ENCODE measurements at regions not wholly inside any gene's neighbourhood (a gene's known extent, or its start where the extent isn't known, plus 50 kb on each side); places are given as distances from the start of the nearest gene placed in this dataset.

DNA sequence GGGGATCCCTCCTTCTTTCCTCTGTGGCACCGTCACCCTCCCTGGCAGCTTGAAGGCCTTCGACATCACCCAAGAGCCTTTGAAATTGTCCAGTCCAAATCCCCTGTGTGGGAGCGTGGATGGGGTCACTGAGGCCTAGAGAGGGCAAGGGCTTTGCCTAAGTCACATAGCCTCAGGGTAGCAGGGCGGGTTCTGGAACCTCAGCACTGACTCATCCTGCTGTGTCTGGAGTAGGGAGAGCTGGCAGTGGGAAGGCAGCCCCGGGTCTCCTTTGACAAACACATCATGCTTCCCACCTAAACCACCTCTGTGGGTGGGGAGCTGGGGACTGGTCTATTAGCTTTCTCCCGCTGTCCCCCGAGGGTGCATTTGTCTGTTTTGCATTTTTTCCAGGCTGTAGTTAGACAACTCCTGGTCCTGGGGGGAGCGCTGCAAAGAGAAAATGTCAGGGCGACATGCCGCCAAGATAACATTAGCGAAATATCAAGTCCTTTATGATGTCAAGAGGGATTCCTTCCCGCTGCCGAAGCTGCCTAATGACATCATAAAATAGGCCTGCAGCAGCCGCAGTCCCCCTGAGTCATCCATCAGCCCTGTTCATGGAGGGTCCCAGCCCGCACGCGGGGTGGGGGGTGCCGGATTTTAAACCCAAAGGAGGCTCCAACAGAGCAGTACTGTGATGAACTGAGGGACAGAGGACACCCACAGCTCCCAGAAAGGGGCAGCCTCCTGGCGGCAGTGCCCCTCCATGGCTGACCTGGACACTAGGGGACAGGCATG lies 77.0 kb upstream of the POU3F1 start:
- CTCF ChIA-PET: no interaction called here
- Mint-ChIP-seq H3K27me3 (no peaks in the 10 kb centered on the region), H3K4me1 (ENCODE audit: low read depth) (no peaks in the 10 kb centered on the region), H3K27ac (no peak overlapping the region), H3K9me3 (no peaks in the 10 kb centered on the region), H3K4me3 (no peak overlapping the region), H3K36me3 (no peaks in the 10 kb centered on the region)
- intact Hi-C loops (cut with micrococcal nuclease): no loop called here
- no peak for DNase-seq
- POLR2A ChIA-PET: no interaction called here

DNA sequence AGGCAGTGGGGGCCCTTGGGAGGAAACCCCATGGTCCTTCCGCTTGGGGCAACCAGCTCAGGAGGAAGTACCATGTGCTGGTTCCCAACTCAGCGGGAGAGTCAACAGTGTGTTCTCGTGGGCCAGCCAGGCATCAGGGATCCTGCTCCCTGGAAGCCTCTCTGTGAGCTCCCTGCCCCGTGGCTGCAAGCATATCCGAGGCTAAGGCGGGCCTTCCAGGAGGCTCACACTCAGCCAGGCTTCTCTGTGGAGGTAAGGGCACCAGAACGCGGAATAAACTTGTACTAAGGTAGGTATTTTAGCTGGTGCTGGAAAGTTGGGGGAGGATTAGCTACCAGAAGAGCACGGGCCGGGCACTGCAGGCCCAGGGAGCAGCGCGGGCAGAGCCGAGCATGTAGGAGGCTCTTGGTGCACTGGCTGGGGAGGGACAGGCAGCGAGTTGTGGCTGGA lies 74.7 kb upstream of the POU3F1 start:
- Mint-ChIP-seq H3K4me1 (ENCODE audit: low read depth) (no peaks in the 10 kb centered on the region), H3K27me3 (no peaks in the 10 kb centered on the region), H3K36me3 (no peaks in the 10 kb centered on the region), H3K9me3 (no peaks in the 10 kb centered on the region), H3K27ac (no peak overlapping the region), H3K4me3 (no peak overlapping the region)
- ChIA-PET POLR2A (interaction anchor here (0.6 kb wide), 1 partner anchor 1431 kb away, joined by 4 read pairs; no protein-coding TSS in a partner anchor), CTCF (no interaction called here)
- no peak for DNase-seq
- intact Hi-C loops (cut with micrococcal nuclease): no loop called here

DNA sequence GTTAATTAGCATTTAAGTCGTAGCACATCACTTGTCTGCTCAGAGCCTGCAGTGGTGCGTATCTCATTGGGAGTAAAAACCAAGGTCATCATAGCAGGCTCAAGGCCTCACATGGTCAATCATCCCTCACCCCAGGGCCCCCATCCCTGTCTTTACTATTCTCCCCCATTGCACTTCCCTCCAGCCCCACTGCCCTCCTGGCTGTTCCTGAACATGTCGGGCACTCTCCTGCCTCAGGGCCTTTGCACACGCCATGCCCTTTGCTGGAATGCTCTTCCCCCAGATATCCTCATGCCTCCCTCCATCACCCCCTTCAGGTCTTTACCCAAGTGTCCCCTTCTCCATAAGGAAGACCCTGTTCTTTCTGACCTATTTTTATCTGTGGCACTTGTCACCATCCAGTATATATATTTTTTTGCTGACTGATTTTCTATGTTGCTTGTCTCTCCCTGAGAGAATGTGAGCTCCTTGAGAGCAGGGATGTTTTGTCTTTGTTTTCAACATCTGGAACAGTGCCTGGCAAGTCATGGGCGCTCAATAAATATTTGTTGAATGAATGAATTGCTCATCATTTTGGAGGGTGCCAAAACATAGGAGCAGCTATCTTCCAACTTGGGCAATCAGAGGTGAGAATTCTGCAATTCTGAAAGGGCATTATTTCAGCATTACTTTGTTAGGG lies 74.1 kb upstream of the POU3F1 start:
- no peaks in the 10 kb centered on the region for H3K9me3 Mint-ChIP-seq
- POLR2A ChIA-PET: no interaction called here
- no peaks in the 10 kb centered on the region for H3K36me3 Mint-ChIP-seq
- DNase-seq: no peak
- H3K4me3 Mint-ChIP-seq: no peak overlapping the region
- no peak overlapping the region for H3K27ac Mint-ChIP-seq
- no peaks in the 10 kb centered on the region for H3K27me3 Mint-ChIP-seq
- intact Hi-C loops (cut with micrococcal nuclease): no loop called here
- CTCF ChIA-PET: no interaction called here
- no peaks in the 10 kb centered on the region for H3K4me1 Mint-ChIP-seq (ENCODE audit: low read depth)

DNA sequence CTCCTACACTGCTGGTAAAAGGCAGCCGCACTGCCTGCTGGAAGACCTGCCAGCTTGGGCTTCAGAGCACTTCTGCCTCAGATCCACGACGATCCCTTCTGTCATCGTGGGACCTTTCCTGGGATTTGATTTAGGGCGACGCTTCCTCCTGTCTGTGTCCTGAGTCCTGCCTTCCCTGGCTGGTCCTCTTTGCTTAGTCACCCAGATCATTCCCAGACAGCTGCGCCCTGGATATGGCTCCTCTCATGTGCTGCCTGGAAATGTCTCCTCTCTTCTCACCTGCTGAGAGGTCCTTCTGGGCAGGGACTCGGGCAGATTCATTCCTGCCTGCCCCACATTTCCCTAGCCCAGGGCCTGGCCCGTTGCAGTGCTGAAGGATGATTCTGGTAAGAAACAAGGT lies 72.4 kb upstream of the POU3F1 start:
- POLR2A ChIA-PET: no interaction called here
- intact Hi-C loops (cut with micrococcal nuclease): no loop called here
- Mint-ChIP-seq H3K4me1 (ENCODE audit: low read depth) (no peaks in the 10 kb centered on the region), H3K9me3 (no peaks in the 10 kb centered on the region), H3K27me3 (no peaks in the 10 kb centered on the region), H3K4me3 (no peak overlapping the region), H3K36me3 (no peaks in the 10 kb centered on the region), H3K27ac (no peak overlapping the region)
- DNase-seq: no peak
- CTCF ChIA-PET: no interaction called here

DNA sequence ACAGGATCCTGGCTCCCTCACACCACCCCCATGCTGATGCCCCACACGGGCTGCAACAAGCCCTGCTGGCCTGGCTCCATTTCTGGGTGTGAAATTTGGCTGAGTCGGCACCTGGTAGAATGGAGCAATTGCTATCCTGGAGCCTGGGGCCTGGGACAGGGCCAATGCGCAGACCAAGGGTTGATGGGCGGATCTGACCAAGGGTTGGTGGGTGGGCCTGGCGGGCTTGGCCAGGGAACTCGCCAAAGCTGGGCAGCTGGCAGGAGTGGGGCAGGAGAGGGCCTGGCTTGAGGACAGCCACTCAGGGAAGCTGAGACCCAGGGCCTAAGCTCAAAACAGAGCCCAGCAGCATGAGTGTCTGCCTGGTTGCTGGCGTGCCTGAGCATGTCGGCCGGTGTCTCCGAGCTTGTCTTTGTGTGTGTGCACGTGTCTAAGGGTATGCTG lies 70.9 kb upstream of the POU3F1 start:
- ChIA-PET POLR2A (interaction anchor here (0.5 kb wide), 1 partner anchor 787 kb away, joined by 3 read pairs; no protein-coding TSS in a partner anchor), CTCF (no interaction called here)
- Mint-ChIP-seq H3K4me1 (ENCODE audit: low read depth) (no peaks in the 10 kb centered on the region), H3K27ac (no peak overlapping the region), H3K36me3 (no peaks in the 10 kb centered on the region), H3K27me3 (no peaks in the 10 kb centered on the region), H3K4me3 (no peak overlapping the region), H3K9me3 (no peaks in the 10 kb centered on the region)
- DNase-seq: no peak
- intact Hi-C loops (cut with micrococcal nuclease): no loop called here

DNA sequence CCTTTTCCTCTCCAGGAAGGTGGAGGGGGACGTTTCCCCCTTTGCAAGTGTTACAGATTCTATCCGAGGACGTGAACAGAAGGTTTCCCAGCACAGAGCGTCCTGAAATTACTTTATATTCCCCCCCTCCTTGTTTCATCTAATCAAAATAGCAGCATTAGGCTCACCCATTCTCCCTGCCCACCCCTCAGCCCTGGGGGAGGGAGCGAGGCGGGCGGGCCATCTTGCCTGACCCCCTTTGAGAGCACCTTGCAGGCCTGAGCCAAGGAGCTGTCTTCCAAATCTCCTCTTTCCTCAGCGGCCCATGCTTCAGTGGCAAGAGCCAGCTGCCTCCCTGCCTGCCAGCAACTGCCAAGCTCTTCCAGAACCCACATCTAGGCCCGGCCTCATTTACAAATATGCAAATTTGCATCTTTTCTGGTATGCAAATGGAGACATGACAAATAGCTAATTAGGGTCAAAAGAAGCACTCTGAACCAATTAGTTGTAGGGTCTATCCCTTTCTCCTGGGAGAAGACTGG lies 69.1 kb upstream of the POU3F1 start:
- intact Hi-C loops (cut with micrococcal nuclease): no loop called here
- Mint-ChIP-seq H3K4me3 (no peak overlapping the region), H3K4me1 (ENCODE audit: low read depth) (no peaks in the 10 kb centered on the region), H3K27me3 (no peaks in the 10 kb centered on the region), H3K9me3 (no peaks in the 10 kb centered on the region), H3K27ac (no peak overlapping the region), H3K36me3 (no peaks in the 10 kb centered on the region)
- no peak for DNase-seq
- ChIA-PET CTCF (no interaction called here), POLR2A (no interaction called here)

DNA sequence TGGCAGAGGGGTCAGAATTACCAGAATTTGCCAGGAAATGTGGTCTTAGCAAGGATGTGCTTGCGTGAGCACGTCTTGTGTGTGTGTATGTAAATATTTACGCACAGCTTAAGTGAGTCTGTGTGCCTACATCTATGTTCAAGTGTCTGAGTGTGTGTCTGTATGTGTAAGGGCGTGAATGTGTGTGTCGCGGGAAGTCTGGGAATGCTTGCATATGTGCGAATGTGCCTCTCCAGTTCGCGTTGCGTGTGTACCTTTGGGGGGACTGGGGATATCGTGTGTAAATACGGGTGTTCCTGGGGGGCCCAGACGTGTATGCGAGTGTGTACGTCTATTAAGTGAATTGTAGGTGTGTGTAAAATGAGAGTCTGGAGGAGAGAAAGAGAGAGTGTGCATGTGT lies 68.6 kb upstream of the POU3F1 start:
- ChIA-PET CTCF (no interaction called here), POLR2A (no interaction called here)
- no peaks in the 10 kb centered on the region for H3K36me3 Mint-ChIP-seq

DNA sequence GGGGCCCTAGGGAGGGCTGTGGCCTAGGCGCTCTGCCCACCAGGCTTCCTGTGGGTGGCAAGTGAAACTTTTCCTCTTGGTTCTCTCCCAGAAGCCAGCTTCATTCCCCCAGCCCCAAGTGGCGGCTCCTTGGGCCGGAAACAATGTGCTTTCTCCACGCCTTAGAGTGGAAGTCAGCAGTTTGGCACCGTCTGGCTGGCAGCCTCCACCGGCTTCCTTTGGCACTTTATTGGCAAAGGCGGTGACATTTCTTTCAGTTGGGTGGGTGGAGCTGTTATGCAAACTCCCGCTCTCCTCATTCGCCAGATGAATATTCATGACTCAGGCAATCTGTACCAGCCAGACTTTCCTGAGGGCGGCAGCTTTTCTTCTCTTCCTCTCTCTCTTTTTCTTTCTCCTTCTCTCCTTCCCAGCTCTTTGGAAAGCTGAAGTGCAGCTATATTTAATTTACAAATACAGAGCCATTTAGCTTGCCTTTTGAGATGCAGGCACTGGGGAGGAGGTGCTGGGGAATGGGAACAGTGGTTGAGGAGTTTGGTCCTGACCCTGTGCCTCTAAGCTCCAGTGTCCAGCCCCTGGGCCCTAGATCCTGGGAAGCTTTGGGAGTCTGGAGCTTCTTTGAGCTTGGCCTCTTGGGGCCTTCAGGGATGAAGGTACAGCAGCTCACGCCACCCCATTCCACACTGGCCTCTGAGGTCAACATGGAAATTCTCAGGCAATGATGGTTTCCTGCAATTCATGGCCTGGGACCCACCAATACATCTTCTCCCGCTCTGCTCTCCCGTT lies 67.8 kb upstream of the POU3F1 start:
- Mint-ChIP-seq H3K9me3 (peaks cover 2% of the 10 kb centered on the region), H3K27ac (no peak overlapping the region), H3K27me3 (peaks cover 2% of the 10 kb centered on the region), H3K36me3 (no peaks in the 10 kb centered on the region), H3K4me3 (no peak overlapping the region), H3K4me1 (ENCODE audit: low read depth) (no peaks in the 10 kb centered on the region)
- CTCF ChIA-PET: no interaction called here
- peak; percentile 12 for DNase-seq
- POLR2A ChIA-PET: no interaction called here
- intact Hi-C loops (cut with micrococcal nuclease): no loop called here

More for the DNA sequence above, 68.6 kb upstream of the POU3F1 start:
- H3K9me3 Mint-ChIP-seq: peaks cover under 1% of the 10 kb centered on the region
- H3K27ac Mint-ChIP-seq: no peak overlapping the region
- H3K4me1 Mint-ChIP-seq (ENCODE audit: low read depth): no peaks in the 10 kb centered on the region
- intact Hi-C loops (cut with micrococcal nuclease): no loop called here
- no peak overlapping the region for H3K4me3 Mint-ChIP-seq
- H3K27me3 Mint-ChIP-seq: peaks cover under 1% of the 10 kb centered on the region
- DNase-seq: no peak

DNA sequence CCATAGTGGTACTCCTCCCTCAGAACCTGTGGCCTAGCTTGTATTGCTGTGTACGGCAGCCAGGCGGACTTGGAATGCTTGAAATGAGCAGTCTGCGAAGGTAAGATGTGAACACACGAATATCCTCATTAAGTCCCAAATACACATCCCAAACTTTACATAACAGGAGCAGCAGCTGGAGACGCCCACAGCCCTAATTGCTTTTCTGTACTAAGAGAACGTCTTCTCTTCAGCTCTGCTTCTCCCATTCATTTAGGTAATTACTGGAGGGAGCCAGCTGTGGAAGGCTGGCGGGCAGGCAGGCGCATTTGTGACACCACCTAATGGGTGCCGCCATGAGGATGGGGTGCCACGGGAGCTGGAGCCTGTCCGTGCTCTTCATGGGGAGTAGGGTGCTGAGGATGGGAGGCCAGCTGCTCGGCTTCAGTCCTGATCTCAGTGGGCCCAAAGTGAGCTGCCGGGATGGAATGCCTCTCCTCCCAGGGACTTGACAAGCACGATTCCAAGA lies 66.6 kb upstream of the POU3F1 start:
- no peaks in the 10 kb centered on the region for H3K4me1 Mint-ChIP-seq (ENCODE audit: low read depth)
- no peak overlapping the region for H3K4me3 Mint-ChIP-seq
- no peaks in the 10 kb centered on the region for H3K36me3 Mint-ChIP-seq
- ChIA-PET POLR2A (no interaction called here), CTCF (interaction anchor here (0.8 kb wide), 1 partner anchor 17 kb away, joined by 3 read pairs; no protein-coding TSS in a partner anchor)
- DNase-seq: no peak
- intact Hi-C loops (cut with micrococcal nuclease): no loop called here
- no peak overlapping the region for H3K27ac Mint-ChIP-seq
- peaks cover 2% of the 10 kb centered on the region for H3K9me3 Mint-ChIP-seq
- peaks cover 2% of the 10 kb centered on the region for H3K27me3 Mint-ChIP-seq

DNA sequence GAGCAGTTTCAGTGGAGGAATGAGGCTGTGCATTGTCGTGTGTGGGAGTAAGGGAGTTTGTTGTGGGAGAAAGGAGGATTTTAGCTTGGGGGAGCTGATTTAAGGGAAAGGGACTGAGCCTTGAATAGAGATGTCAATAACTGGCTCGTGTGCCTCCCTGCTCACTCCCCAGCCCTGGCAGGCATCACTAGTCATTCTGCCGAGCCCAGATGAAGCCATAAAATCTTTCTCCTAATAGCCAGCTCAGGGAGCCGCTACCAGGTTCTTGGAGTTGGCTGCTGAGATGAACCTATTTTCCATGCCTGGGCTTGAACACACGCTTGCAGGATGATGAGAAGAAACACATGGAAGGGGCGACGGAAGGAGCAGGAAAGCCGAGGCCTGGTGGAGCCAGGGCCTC lies 65.0 kb upstream of the POU3F1 start:
- ChIA-PET CTCF (no interaction called here), POLR2A (no interaction called here)
- Mint-ChIP-seq H3K4me1 (ENCODE audit: low read depth) (no peaks in the 10 kb centered on the region), H3K36me3 (no peaks in the 10 kb centered on the region), H3K4me3 (no peak overlapping the region), H3K9me3 (peaks cover 2% of the 10 kb centered on the region), H3K27me3 (peaks cover 2% of the 10 kb centered on the region), H3K27ac (no peak overlapping the region)
- intact Hi-C loops (cut with micrococcal nuclease): no loop called here
- DNase-seq: no peak

DNA sequence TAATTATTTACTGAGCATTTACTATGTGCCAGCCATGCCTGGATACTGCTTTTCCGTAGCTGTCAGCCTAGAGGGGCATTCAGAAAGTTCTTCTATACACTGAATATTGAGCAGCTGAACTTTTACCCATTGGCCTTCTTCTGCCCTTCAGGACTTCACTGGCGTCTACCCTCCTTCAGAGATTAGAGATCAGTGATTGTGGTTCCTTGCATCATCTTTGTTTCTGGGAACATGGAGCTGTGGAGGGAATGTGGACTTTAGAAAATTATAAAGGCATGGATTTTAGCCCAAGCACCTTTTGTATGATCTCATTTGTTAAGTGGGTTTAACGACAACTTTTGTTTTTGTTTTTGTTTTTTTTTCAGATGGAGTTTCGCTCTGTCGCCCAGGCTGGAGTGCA lies 58.7 kb upstream of the POU3F1 start:
- DNase-seq: no peak
- intact Hi-C loops (cut with micrococcal nuclease): no loop called here
- Mint-ChIP-seq H3K9me3 (peaks cover 2% of the 10 kb centered on the region), H3K27ac (no peak overlapping the region), H3K4me1 (ENCODE audit: low read depth) (no peaks in the 10 kb centered on the region), H3K4me3 (no peak overlapping the region), H3K27me3 (peaks cover 4% of the 10 kb centered on the region), H3K36me3 (no peaks in the 10 kb centered on the region)
- POLR2A ChIA-PET: no interaction called here
- CTCF ChIA-PET: interaction anchor here (0.7 kb wide), 1 partner anchor 429 kb away, joined by 3 read pairs; no protein-coding TSS in a partner anchor

DNA sequence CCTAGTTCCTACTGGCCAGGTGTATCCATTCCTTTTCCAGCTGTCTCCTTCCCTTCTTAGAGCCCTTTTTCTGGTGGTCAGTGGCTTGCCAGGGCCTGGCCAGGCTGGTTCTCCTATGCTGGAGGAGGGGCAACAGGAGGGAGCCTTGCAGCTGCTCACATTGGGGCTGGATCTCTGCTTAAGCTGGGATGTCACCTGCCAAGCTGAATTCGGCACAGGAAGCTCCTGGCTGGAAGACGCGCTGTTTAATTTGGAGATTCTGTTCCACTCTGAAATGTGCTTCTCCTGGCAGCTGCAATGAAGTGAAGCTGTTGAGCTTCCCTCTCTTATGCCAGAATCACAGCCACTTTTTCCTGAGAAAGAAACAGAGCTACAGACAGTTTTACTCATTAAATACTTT lies 56.0 kb upstream of the POU3F1 start:
- H3K36me3 Mint-ChIP-seq: no peaks in the 10 kb centered on the region
- H3K4me1 Mint-ChIP-seq (ENCODE audit: low read depth): no peaks in the 10 kb centered on the region
- peaks cover 3% of the 10 kb centered on the region for H3K27me3 Mint-ChIP-seq
- no peak for DNase-seq
- intact Hi-C loops (cut with micrococcal nuclease): no loop called here
- H3K4me3 Mint-ChIP-seq: no peak overlapping the region
- POLR2A ChIA-PET: no interaction called here
- H3K9me3 Mint-ChIP-seq: no peaks in the 10 kb centered on the region
- no peak overlapping the region for H3K27ac Mint-ChIP-seq
- CTCF ChIA-PET: no interaction called here

Measured in activated CD4-positive, alpha-beta memory T cell treated with anti-CD3 and anti-CD28 coated beads for 36 hours (primary cell).